GM12864 (cell line): ENCODE measurements at regions not wholly inside any gene's neighbourhood (a gene's known extent, or its start where the extent isn't known, plus 50 kb on each side); places are given as distances from the start of the nearest gene placed in this dataset.

ENCODE experiments used
- DNase-seq: peaks from one replicate; pipeline ENCODE4 v3.0.0-alpha.2; 2011; ENCODE audit warnings: low read depth
- H3K4me3 ChIP-seq: 2 replicates; pipeline ENCODE4 v1.5.1; 2011; ENCODE audit warnings: mild to moderate bottlenecking, low read depth, low read length, control low read depth
- CTCF ChIP-seq: IDR thresholded peaks from 2 replicates; pipeline ENCODE4 v1.5.1; 2011; ENCODE audit warnings: low read depth, mild to moderate bottlenecking, moderate library complexity, low read length, control low read depth, inconsistent platforms; ENCODE audit errors: missing control alignments

- no peak overlapping the region for H3K4me3 ChIP-seq
- TF ChIP-seq CTCF = no peak
- DNase-seq = no peak
Measured at GRCh38 chr4:106869551-106869950, 166.6 kb downstream of the DKK2 start.

GRCh38 chr4:106868381-106869035, 167.6 kb downstream of the DKK2 start:
- no peak overlapping the region for H3K4me3 ChIP-seq
- no peak for DNase-seq
- no peak for TF ChIP-seq CTCF

- no peak for DNase-seq
- no peak overlapping the region for H3K4me3 ChIP-seq
- TF ChIP-seq CTCF = no peak
Measured at GRCh38 chr4:106864231-106864630, 171.9 kb downstream of the DKK2 start.

GRCh38 chr4:106854569-106855351, 181.4 kb downstream of the DKK2 start:
- no peak for DNase-seq
- no peak overlapping the region for H3K4me3 ChIP-seq
- no peak for TF ChIP-seq CTCF

- no peak for TF ChIP-seq CTCF
- DNase-seq = no peak
- H3K4me3 ChIP-seq = no peak overlapping the region
Measured at GRCh38 chr4:106852426-106852825, 183.7 kb downstream of the DKK2 start.

- no peak overlapping the region for H3K4me3 ChIP-seq
- DNase-seq = no peak
- no peak for TF ChIP-seq CTCF
Measured at GRCh38 chr4:106851726-106852125, 184.4 kb downstream of the DKK2 start.
